ENCODE measurements at regions not wholly inside any gene's neighbourhood (a gene's known extent, or its start where the extent isn't known, plus 50 kb on each side); places are given as distances from the start of the nearest gene placed in this dataset.

DNA sequence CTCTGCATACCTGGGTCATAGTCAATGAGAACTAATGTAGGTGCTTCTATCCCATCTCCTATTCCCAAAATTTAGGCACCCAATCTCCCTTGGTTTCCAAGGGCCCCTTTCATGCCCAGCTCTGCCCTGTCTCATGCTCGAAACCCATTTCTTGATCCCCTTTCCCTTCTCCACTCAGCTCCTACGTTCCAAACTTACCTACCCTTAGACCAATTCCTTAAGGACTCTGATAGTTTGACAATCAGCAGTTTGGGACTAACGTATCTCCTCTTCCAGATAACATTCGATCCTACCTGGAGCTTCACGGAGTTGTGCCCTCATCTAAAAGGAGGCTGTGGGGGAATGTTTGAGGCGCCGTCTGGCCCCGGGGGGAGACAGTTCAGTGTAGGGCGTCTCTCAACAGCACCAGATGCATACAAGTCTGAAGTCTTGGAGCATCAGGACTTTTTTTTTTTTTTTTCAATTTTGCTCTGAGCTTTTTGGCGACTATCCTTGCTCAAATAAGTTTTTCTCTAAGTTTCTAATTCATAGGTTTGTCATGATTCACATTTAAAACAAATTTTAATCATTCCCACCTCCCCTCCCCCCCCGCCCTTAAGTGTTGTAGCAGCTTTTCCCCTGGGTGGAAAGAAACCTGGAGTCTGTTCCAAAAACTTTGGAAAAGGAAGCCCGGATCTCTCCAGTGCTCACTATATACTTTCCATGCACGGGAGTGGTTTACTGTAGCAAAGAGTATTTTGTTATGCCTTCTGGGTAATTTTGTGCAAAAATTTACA lies 141.2 kb upstream of the LGALSL start:
- no peak for TF ChIP-seq POLR2A (IDR thresholded peaks at IDR 0.05)
- no peak for TF ChIP-seq CTCF (IDR thresholded peaks at IDR 0.05)
